ENCODE measurements at regions not wholly inside any gene's neighbourhood (a gene's known extent, or its start where the extent isn't known, plus 50 kb on each side); places are given as distances from the start of the nearest gene placed in this dataset.

DNA sequence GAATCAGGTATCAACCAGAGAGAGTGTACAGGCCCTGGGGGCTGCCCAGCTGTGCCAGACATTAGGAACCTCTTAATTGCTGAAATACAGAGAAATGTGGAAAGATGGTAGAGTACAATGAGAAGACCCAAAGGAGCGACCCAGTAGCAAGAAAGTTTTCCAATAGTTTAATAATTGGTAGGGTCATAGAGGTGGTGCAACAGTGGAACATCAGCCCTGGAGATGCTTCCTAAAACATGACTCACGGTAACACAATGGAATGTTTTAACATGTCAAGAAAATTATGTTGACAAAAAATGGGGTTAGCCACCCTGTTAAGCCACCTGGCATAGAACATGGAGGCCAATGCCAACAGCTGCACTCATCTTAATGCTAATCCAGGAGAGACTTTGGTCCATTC is 284.1 kb downstream of the ELAVL2 start:
- Mint-ChIP-seq H3K4me1 (no peaks in the 10 kb centered on the region), H3K27me3 (peaks cover 11% of the 10 kb centered on the region), H3K9me3 (peaks cover 22% of the 10 kb centered on the region), H3K27ac (no peak overlapping the region), H3K36me3 (no peaks in the 10 kb centered on the region), H3K4me3 (no peak overlapping the region)

GRCh38 chr9:23542438-23542837 is 283.6 kb downstream of the ELAVL2 start:
- Mint-ChIP-seq H3K9me3 (peaks cover 23% of the 10 kb centered on the region), H3K4me1 (no peaks in the 10 kb centered on the region), H3K27me3 (peaks cover 6% of the 10 kb centered on the region), H3K4me3 (no peak overlapping the region), H3K27ac (no peak overlapping the region), H3K36me3 (no peaks in the 10 kb centered on the region)

DNA sequence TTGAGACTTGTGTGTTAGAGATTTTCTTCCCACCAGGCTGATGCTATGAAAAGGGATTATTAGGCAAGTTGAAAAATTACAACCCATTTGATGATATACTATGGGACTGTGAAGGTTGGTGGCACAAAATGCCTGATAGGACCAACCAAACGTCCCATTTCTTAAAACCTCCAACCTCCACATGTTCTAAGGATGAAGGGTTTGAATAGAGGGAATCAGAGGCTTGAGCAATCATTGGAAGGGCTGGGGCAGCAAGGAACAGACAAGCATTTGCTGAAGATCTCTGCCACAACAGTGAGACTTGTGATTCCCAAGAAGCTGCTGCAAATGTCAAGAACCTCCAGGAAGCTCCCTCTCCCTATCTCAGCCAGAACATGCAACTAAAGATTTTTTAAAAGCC is 283.1 kb downstream of the ELAVL2 start:
- Mint-ChIP-seq H3K27ac (no peak overlapping the region), H3K9me3 (peaks cover 23% of the 10 kb centered on the region), H3K4me1 (no peaks in the 10 kb centered on the region), H3K4me3 (no peak overlapping the region), H3K27me3 (peaks cover 4% of the 10 kb centered on the region), H3K36me3 (no peaks in the 10 kb centered on the region)

DNA sequence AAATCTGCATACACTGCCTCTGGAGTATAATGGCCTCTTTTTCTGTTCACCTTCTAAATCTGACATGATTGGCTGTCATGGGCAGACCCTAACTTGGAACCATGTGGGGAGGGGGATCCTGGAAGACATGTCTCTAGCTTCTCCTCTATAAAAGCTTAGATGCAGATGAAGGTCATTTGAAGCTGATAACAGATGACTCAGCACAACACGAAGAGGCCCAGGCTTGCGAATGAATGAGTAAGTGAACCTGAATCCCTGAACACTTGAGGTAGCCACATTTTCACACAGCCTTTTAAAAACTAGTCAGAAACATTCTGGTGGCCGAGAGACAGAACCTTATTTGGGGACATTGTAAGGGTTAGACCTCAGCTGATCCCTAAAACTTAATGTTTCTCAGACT is 282.6 kb downstream of the ELAVL2 start:
- Mint-ChIP-seq H3K27ac (no peak overlapping the region), H3K4me1 (no peaks in the 10 kb centered on the region), H3K9me3 (peaks cover 23% of the 10 kb centered on the region), H3K36me3 (no peaks in the 10 kb centered on the region), H3K4me3 (no peak overlapping the region), H3K27me3 (no peaks in the 10 kb centered on the region)

- no peak overlapping the region for H3K4me3 Mint-ChIP-seq
- no peaks in the 10 kb centered on the region for H3K4me1 Mint-ChIP-seq
- no peaks in the 10 kb centered on the region for H3K36me3 Mint-ChIP-seq
- H3K27ac Mint-ChIP-seq: no peak overlapping the region
- H3K9me3 Mint-ChIP-seq: peaks cover 19% of the 10 kb centered on the region
- H3K27me3 Mint-ChIP-seq: no peaks in the 10 kb centered on the region
Observed at GRCh38 chr9:23545728-23546127, 280.3 kb downstream of the ELAVL2 start.

- Mint-ChIP-seq H3K27ac (no peak overlapping the region), H3K9me3 (peaks cover 8% of the 10 kb centered on the region), H3K36me3 (no peaks in the 10 kb centered on the region), H3K4me3 (no peak overlapping the region), H3K4me1 (no peaks in the 10 kb centered on the region), H3K27me3 (no peaks in the 10 kb centered on the region)
Observed at GRCh38 chr9:23551311-23551721, 274.7 kb downstream of the ELAVL2 start.

DNA sequence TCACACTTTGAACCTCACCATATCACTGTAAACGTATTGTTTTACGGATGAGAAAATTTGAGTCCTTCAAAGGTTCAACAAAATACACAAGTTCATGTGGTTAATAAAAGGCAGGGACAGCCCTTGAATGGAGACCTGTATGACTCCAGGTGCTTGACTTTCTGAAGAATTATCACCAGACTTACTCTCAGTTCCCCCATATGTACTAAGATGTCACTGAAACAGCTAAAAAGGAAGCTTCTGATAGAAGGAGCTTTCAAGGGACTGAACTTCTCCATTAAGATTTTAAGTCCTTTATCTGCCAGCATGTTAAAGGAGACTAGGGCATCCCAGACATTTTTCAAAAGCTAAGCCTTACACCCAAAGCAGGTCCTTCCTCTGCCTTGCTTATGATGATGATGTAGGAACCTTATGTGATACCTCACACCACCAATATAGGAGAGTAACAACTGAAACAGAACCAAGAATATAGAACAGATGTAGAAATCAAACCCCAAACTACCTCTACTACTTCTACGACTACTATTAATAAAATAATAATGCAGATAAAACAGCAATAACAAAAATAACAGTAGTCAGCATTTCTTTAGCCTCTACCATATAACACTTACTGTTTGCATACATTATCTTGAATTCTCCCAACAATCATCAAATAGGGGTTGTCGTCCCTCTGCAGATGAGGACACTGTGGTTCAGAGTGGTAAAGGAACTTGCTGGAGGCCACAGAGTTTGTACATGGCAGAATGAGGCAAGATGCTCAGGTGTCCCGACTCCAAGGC is 273.9 kb downstream of the ELAVL2 start:
- H3K4me1 Mint-ChIP-seq: no peaks in the 10 kb centered on the region
- H3K36me3 Mint-ChIP-seq: no peaks in the 10 kb centered on the region
- no peaks in the 10 kb centered on the region for H3K9me3 Mint-ChIP-seq
- no peak overlapping the region for H3K27ac Mint-ChIP-seq
- H3K27me3 Mint-ChIP-seq: no peaks in the 10 kb centered on the region
- H3K4me3 Mint-ChIP-seq: no peak overlapping the region

DNA sequence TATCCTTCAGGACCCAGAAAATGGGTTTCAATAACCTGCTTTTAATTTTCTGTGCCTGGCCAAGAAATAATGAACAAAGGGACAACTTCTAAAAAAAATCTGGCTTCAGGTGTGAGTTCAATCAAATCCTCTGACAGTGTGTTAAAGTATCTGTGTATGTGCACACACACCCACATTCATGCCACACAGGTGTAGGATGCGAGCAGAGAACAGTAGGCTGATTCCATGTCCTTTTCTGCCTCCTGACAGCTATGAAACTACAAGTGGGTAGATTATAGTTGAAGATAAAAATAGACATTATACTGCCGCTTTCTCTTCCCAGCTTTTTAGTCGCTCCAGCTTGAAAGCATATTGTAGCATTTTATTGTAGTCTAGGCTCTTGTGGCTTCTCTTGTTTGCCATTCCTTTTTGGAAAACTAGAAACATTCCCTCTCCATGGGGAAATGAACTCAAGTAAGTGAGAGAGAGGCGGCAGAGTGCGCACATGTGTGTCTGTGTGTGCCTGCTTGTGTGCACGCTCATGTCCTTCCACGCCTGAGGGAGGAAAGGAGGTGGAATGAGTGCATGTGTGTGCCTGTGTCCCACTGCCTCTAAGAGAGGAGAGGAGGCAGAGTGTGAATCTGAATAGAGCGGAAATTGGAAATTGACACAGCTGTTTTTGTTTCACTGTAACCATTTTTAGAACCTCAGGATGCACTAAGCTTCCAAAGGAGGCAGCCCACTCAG is 273.0 kb downstream of the ELAVL2 start:
- Mint-ChIP-seq H3K36me3 (no peaks in the 10 kb centered on the region), H3K9me3 (no peaks in the 10 kb centered on the region), H3K27ac (no peak overlapping the region), H3K4me1 (no peaks in the 10 kb centered on the region), H3K4me3 (no peak overlapping the region), H3K27me3 (no peaks in the 10 kb centered on the region)

- Mint-ChIP-seq H3K27ac (no peak overlapping the region), H3K36me3 (no peaks in the 10 kb centered on the region)
Observed at GRCh38 chr9:23554686-23555085, 271.4 kb downstream of the ELAVL2 start.

DNA sequence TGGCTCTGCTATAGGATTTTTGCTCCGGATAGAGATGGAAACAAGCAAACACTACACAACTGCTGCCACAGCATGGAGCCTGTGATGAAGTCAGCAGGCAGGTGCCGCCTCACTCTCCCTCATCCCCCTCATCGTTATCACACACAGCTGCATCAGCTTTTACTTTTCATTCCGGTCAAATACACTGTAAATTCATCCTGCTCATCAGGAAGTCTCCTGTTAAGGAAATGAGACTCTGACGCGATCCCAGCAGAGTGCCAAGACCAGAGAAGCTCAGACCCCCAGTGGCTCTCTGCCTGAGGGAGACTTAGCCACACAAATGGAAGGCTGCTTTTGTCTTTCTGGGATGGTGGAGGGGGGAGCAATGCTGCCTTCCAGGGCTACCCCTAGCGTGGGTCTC is 270.2 kb downstream of the ELAVL2 start:
- Mint-ChIP-seq H3K36me3 (no peaks in the 10 kb centered on the region), H3K27ac (no peak overlapping the region), H3K4me3 (no peak overlapping the region), H3K27me3 (no peaks in the 10 kb centered on the region), H3K4me1 (no peaks in the 10 kb centered on the region), H3K9me3 (no peaks in the 10 kb centered on the region)

More at GRCh38 chr9:23554686-23555085, 271.4 kb downstream of the ELAVL2 start:
- H3K4me1 Mint-ChIP-seq: no peaks in the 10 kb centered on the region
- no peaks in the 10 kb centered on the region for H3K27me3 Mint-ChIP-seq
- no peaks in the 10 kb centered on the region for H3K9me3 Mint-ChIP-seq
- H3K4me3 Mint-ChIP-seq: no peak overlapping the region

- no peak overlapping the region for H3K4me3 Mint-ChIP-seq
- no peaks in the 10 kb centered on the region for H3K9me3 Mint-ChIP-seq
- H3K27ac Mint-ChIP-seq: no peak overlapping the region
- no peaks in the 10 kb centered on the region for H3K4me1 Mint-ChIP-seq
- H3K27me3 Mint-ChIP-seq: no peaks in the 10 kb centered on the region
- H3K36me3 Mint-ChIP-seq: no peaks in the 10 kb centered on the region
Observed at GRCh38 chr9:23556459-23556858, 269.6 kb downstream of the ELAVL2 start.

DNA sequence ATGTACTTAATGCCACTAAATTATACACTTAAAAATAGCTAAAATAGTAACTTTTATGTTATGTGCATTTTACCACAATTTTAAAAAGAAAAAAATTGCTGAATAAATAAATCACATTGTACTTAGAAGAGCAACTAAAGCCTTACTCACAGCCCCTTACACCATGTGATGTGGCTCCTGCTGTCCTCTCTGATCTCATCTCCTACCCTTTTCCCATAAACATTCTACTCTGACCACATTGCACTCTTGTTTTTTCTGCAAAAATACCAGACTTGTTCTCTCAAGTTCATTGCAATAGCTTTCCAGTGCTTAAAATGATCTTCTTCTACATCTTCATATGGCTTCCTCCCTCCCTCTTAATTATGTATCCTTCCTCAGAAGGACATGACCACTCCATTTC is 268.4 kb downstream of the ELAVL2 start:
- Mint-ChIP-seq H3K9me3 (no peaks in the 10 kb centered on the region), H3K27ac (no peak overlapping the region), H3K4me3 (no peak overlapping the region), H3K4me1 (no peaks in the 10 kb centered on the region), H3K27me3 (no peaks in the 10 kb centered on the region), H3K36me3 (no peaks in the 10 kb centered on the region)

DNA sequence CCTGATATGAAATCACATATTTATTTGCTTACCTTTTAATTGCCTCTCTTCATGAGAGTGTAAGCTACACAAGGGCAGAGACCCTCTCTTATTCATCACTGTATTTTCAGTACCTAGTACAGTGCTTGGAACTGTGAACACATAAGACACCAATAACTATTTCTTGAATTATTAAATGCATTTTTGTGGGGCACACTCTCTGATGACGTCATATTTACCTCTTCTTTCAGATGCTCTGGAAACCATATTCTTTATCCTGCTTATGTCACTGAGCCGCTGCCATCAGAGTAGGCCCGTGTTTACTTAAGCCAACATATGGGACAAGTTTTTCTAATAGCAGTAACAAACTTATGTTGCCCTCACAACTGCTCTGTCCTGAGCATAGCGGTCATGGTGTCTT is 266.5 kb downstream of the ELAVL2 start:
- Mint-ChIP-seq H3K36me3 (no peaks in the 10 kb centered on the region), H3K27me3 (no peaks in the 10 kb centered on the region)

GRCh38 chr9:23563517-23563916 is 262.5 kb downstream of the ELAVL2 start:
- Mint-ChIP-seq H3K4me3 (no peak overlapping the region), H3K27me3 (no peaks in the 10 kb centered on the region), H3K9me3 (no peaks in the 10 kb centered on the region), H3K4me1 (no peaks in the 10 kb centered on the region), H3K27ac (no peak overlapping the region), H3K36me3 (no peaks in the 10 kb centered on the region)

More for the DNA sequence above, 266.5 kb downstream of the ELAVL2 start:
- Mint-ChIP-seq H3K4me3 (no peak overlapping the region), H3K4me1 (no peaks in the 10 kb centered on the region), H3K27ac (no peak overlapping the region), H3K9me3 (no peaks in the 10 kb centered on the region)

DNA sequence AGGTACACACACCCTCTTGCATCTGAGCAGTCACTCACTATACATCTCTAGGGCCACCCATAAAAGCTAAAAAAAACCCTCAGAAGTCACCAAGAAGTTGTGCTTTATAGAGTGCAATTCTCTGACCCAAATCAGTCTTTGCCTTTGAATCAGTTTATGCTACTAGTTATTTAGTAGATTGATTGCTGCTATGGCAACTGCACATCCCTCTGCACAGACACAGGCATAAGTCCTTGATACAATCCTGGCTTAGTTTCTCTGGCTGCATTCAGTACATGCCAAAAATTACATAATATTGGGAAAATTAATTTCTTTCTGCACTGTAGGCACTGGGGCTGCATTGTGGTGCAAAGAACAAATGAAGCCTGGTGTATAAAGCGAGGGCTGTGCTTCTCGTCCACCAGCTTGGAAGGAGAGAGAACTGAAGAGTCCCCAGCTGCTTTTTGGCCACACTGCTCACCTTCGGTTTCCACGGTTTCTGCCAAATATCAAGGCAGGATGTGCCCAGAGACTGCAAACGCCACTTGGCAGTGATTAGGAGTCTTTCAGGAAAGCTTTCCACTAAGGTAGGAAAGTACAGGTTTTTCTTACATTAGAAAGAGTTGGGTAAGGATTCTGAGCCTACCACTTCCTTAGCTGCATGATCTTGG is 258.4 kb downstream of the ELAVL2 start:
- Mint-ChIP-seq H3K9me3 (no peaks in the 10 kb centered on the region), H3K36me3 (no peaks in the 10 kb centered on the region), H3K27ac (no peak overlapping the region), H3K4me3 (no peak overlapping the region), H3K27me3 (no peaks in the 10 kb centered on the region), H3K4me1 (no peaks in the 10 kb centered on the region)
